GM12891 (cell line): ENCODE measurements at regions not wholly inside any gene's neighbourhood (a gene's known extent, or its start where the extent isn't known, plus 50 kb on each side); places are given as distances from the start of the nearest gene placed in this dataset.

Source experiments
- POLR2A ChIP-seq: IDR thresholded peaks from 2 replicates; pipeline ENCODE4 v1.6.1; 2011; ENCODE audit warnings: low read depth, low read length, control low read depth
- SPI1 ChIP-seq: IDR thresholded peaks from 2 replicates; pipeline ENCODE4 v1.6.1; 2011; ENCODE audit warnings: low read depth, low read length, control low read depth

- TF ChIP-seq POLR2A (no peak), SPI1 (no peak)
Observed at GRCh38 chr20:55242853-55243252, 762.5 kb downstream of the CBLN4 start.
